ENCODE measurements at regions not wholly inside any gene's neighbourhood (a gene's known extent, or its start where the extent isn't known, plus 50 kb on each side); places are given as distances from the start of the nearest gene placed in this dataset.
"Not testable (repeated sequence)": the region's sequence is repeated elsewhere in the genome, so short reads cannot be mapped to it uniquely, and the experiment has no call there.

- DNase-seq, result no peak
These were observed 216.4 kb downstream of the ANKRD30B start for GRCh38 chr18:14964406-14964805.

- DNase-seq, result not testable (repeated sequence)
These were observed 217.0 kb downstream of the ANKRD30B start for GRCh38 chr18:14964976-14965375.

- DNase-seq, result no peak
These were observed 217.6 kb downstream of the ANKRD30B start for GRCh38 chr18:14965553-14965952.

GRCh38 chr18:14967246-14967645 is 219.3 kb downstream of the ANKRD30B start:
- DNase-seq, result not testable (repeated sequence)

- no peak for DNase-seq
These were observed 221.5 kb downstream of the ANKRD30B start for GRCh38 chr18:14969500-14969899.

GRCh38 chr18:14970027-14970426 is 222.1 kb downstream of the ANKRD30B start:
- no peak for DNase-seq

- no peak for DNase-seq
These were observed 223.7 kb downstream of the ANKRD30B start for GRCh38 chr18:14971461-14972185.

- not testable (repeated sequence) for DNase-seq
These were observed 225.4 kb downstream of the ANKRD30B start for GRCh38 chr18:14973421-14973820.

- DNase-seq, result no peak
These were observed 226.1 kb downstream of the ANKRD30B start for GRCh38 chr18:14974088-14974487.

GRCh38 chr18:14974576-14974975 is 226.6 kb downstream of the ANKRD30B start:
- no peak for DNase-seq

- DNase-seq, result no peak
These were observed 227.5 kb downstream of the ANKRD30B start for GRCh38 chr18:14975431-14975830.

- DNase-seq, result no peak
These were observed 228.9 kb downstream of the ANKRD30B start for GRCh38 chr18:14976736-14977430.

GRCh38 chr18:14978191-14978590 is 230.2 kb downstream of the ANKRD30B start:
- DNase-seq, result no peak

GRCh38 chr18:14978962-14979535 is 231.1 kb downstream of the ANKRD30B start:
- peak in 1 of 2 donors; percentile 61 for DNase-seq

- DNase-seq, result no peak
These were observed 231.9 kb downstream of the ANKRD30B start for GRCh38 chr18:14979875-14980274.

GRCh38 chr18:14984531-14984930 is 236.6 kb downstream of the ANKRD30B start:
- not testable (repeated sequence) for DNase-seq

- DNase-seq, result not testable (repeated sequence)
These were observed 237.5 kb downstream of the ANKRD30B start for GRCh38 chr18:14985291-14986013.

GRCh38 chr18:14987377-14987776 is 239.4 kb downstream of the ANKRD30B start:
- peak in 1 of 2 donors; percentile 4 for DNase-seq

GRCh38 chr18:14987960-14988710 is 240.2 kb downstream of the ANKRD30B start:
- not testable (repeated sequence) for DNase-seq

GRCh38 chr18:14989569-14989968 is 241.6 kb downstream of the ANKRD30B start:
- DNase-seq, result not testable (repeated sequence)

- DNase-seq, result peak in 1 of 2 donors; percentile 12
These were observed 244.0 kb downstream of the ANKRD30B start for GRCh38 chr18:14991934-14992445.

- DNase-seq, result not testable (repeated sequence)
These were observed 244.8 kb downstream of the ANKRD30B start for GRCh38 chr18:14992758-14993157.
